Tibial nerve (tissue), 4 donors: ENCODE measurements at regions not wholly inside any gene's neighbourhood (a gene's known extent, or its start where the extent isn't known, plus 50 kb on each side); places are given as distances from the start of the nearest gene placed in this dataset.

Experiments
- DNase-seq, 2 donors: peaks; one replicate each; pipeline ENCODE4 v3.0.0-alpha.2; 2019; ENCODE audit warnings: low spot score in 2 of 2
- H3K27ac ChIP-seq, 4 donors: fragments of 200-600 bp; sonication (generic) in 3 of 4; one replicate each; pipeline ENCODE4 v1.5.1; 2017 to 2019; ENCODE audit warnings: mild to moderate bottlenecking in 1 of 4
- H3K27me3 ChIP-seq, 2 donors: fragments of 200-600 bp; sonication (generic) in 1 of 2; one replicate each; pipeline versions ENCODE4 v1.5.1 to v1.6.0; 2017 to 2019
- H3K36me3 ChIP-seq, 3 donors: fragments of 200-600 bp; sonication (generic); one replicate each; pipeline ENCODE4 v1.5.1; 2018 to 2019
- H3K4me1 ChIP-seq, 4 donors: fragments of 200-600 bp; sonication (generic) in 3 of 4; one replicate each; pipeline ENCODE4 v1.5.1; 2017 to 2019
- H3K4me3 ChIP-seq, 4 donors: fragments of 200-600 bp; sonication (generic) in 3 of 4; one replicate each; pipeline ENCODE4 v1.5.1; 2017 to 2019; ENCODE audit warnings: mild to moderate bottlenecking in 1 of 4, moderate library complexity in 1 of 4
- H3K9me3 ChIP-seq, 4 donors: fragments of 200-600 bp; sonication (generic) in 3 of 4; one replicate each; pipeline ENCODE4 v1.5.1; 2017 to 2019
- EP300 ChIP-seq, 2 donors: sonication (generic); formaldehyde crosslinking; IDR thresholded peaks; one replicate each; pipeline ENCODE4 v1.6.1; 2017; ENCODE audit warnings: antibody characterized with exemption in 2 of 2, mild to moderate bottlenecking in 1 of 2
- POLR2A ChIP-seq, 2 donors: fragments of 450-650 bp; IDR thresholded peaks; one replicate each; pipeline ENCODE4 v1.6.1; 2017; ENCODE audit warnings: antibody characterized with exemption in 2 of 2, mild to moderate bottlenecking in 2 of 2, moderate library complexity in 2 of 2
- WGBS, 2 donors: methylation state at CpG; one replicate each; pipeline ENCODE4 v1.1.5; 2018; 5-methylcytosine and 5-hydroxymethylcytosine counted together
- TF ChIP-seq, protein P1 (sequence below), 5 experiments: fragments of 200-600 bp in 3 of 5; fragments of 450-650 bp in 2 of 5; sonication (generic) in 3 of 5; IDR thresholded peaks; one replicate each; pipeline ENCODE4 v1.5.1; 2016 to 2019; ENCODE audit warnings: antibody characterized with exemption in 5 of 5, mild to moderate bottlenecking in 3 of 5, moderate library complexity in 2 of 5

DNA sequence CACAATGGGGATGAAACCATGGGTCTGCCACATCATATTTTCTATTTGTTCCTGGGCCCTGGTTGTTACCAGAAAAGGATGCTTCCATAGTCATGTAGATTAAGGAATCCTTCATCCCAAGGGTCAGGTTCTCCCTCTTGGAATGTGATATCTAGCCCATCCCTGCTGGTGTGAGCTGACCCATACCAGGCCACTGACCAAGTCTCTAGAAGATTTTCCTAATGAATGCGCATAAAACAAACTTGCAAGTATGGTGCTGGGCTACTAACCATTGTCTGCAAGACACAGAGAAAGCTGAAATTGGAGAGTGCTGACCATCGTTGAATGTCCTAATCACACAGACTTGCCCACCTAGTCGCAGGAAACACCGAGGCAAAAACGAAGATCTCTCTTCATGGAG lies 972.6 kb downstream of the EFNA5 start:
- Histone ChIP-seq H3K9me3 (no peaks in the 10 kb centered on the region), H3K36me3 (no peaks in the 10 kb centered on the region), H3K4me3 (no peak overlapping the region), H3K4me1 (no peaks in the 10 kb centered on the region), H3K27me3 (no peaks in the 10 kb centered on the region), H3K27ac (no peak overlapping the region)
- TF ChIP-seq, protein P1, sequence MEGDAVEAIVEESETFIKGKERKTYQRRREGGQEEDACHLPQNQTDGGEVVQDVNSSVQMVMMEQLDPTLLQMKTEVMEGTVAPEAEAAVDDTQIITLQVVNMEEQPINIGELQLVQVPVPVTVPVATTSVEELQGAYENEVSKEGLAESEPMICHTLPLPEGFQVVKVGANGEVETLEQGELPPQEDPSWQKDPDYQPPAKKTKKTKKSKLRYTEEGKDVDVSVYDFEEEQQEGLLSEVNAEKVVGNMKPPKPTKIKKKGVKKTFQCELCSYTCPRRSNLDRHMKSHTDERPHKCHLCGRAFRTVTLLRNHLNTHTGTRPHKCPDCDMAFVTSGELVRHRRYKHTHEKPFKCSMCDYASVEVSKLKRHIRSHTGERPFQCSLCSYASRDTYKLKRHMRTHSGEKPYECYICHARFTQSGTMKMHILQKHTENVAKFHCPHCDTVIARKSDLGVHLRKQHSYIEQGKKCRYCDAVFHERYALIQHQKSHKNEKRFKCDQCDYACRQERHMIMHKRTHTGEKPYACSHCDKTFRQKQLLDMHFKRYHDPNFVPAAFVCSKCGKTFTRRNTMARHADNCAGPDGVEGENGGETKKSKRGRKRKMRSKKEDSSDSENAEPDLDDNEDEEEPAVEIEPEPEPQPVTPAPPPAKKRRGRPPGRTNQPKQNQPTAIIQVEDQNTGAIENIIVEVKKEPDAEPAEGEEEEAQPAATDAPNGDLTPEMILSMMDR (IDR thresholded peaks at IDR 0.05), result no peak
- TF ChIP-seq EP300 (IDR thresholded peaks at IDR 0.05), result no peak
- TF ChIP-seq POLR2A (IDR thresholded peaks at IDR 0.05), result no peak
- DNase-seq, result no peak
- WGBS, 2 donors, result 91 to 94% methylated on average over 5 of the region's 5 CpGs

DNA sequence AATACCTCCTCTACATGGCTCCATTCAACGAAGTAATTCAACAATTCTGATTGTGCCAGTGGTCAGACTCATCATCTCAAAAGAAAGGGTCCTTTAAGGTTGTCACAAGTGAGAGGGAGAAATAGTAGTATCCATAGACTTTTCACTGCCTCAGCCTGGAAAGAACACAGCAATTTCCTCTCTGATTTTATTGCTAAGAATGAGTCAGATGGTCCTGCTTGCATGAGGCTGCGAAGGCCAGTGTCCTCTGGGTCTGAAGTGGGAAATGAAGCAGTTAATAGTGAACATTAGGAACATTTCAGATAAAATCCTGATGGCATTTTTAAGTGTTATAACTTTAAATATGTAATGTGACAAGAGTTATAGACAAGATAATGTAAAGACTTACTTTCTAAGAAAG lies 979.0 kb downstream of the EFNA5 start:
- TF ChIP-seq EP300 (IDR thresholded peaks at IDR 0.05) (no peak), POLR2A (IDR thresholded peaks at IDR 0.05) (no peak)
- TF ChIP-seq, protein P1 (IDR thresholded peaks at IDR 0.05), result no peak
- DNase-seq, result no peak
- H3K4me1 ChIP-seq, result no peaks in the 10 kb centered on the region
- H3K9me3 ChIP-seq, result no peaks in the 10 kb centered on the region
- no peak overlapping the region for H3K27ac ChIP-seq
- H3K4me3 ChIP-seq, result no peak overlapping the region
- H3K27me3 ChIP-seq, result no peaks in the 10 kb centered on the region
- 45 to 48% methylated on average over 2 of the region's 2 CpGs for WGBS, 2 donors
- H3K36me3 ChIP-seq, result no peaks in the 10 kb centered on the region

DNA sequence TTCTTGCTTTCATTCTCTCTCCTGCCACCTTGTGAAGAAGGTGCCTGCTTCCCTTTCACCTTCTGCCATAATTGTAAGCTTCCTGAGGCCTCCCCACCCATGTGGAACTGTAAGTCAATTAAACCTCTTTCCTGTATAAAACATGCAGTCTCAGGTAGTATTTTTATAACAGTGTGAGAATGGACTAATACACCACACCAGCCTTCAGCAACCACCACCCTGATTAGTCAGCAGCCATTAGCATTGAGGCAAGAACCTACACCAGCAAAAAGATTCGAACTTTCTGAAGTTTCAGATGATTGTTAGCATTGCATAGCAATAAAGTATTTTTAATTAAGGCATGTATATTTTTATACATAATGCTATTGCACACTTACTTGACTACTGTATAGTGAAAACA lies 980.2 kb downstream of the EFNA5 start:
- DNase-seq, result no peak
- Histone ChIP-seq H3K9me3 (no peaks in the 10 kb centered on the region), H3K36me3 (no peaks in the 10 kb centered on the region), H3K27ac (no peak overlapping the region), H3K4me1 (no peaks in the 10 kb centered on the region), H3K27me3 (no peaks in the 10 kb centered on the region), H3K4me3 (no peak overlapping the region)
- TF ChIP-seq EP300 (IDR thresholded peaks at IDR 0.05) (no peak), POLR2A (IDR thresholded peaks at IDR 0.05) (no peak)
- TF ChIP-seq, protein P1 (IDR thresholded peaks at IDR 0.05), result no peak
- WGBS, 2 donors, result 0 to 90% methylated on average over 1 of the region's 1 CpG

DNA sequence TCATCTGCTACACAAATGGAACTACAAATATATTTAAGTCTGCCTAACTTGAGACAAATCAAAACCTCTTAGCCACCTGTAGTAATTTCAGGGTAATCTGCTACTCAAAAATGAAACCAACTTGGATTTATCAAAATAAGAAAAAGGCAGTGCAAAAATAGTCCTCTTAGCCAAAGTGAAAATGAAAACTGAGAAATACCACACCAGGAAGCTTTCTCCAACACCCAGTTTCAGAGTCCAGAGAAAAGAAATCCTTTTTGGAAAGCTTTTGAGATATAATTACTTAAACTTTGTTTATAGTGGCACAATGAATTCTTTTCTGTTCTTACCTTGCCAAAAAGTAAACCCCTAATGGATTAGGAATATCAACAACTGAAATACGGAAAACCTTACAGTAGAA lies 990.4 kb downstream of the EFNA5 start:
- Histone ChIP-seq H3K4me3 (peak overlapping the region in 1 of 4 donors; percentile 33), H3K9me3 (no peaks in the 10 kb centered on the region), H3K27ac (peak overlapping the region in 2 of 4 donors; percentile 52 to 57), H3K4me1 (peaks cover 0 to 8% (median 0%) of the 10 kb centered on the region in 4 donors), H3K36me3 (no peaks in the 10 kb centered on the region), H3K27me3 (no peaks in the 10 kb centered on the region)
- WGBS, 2 donors, result 21 to 30% methylated on average over 1 of the region's 1 CpG
- no peak for DNase-seq
- TF ChIP-seq POLR2A (IDR thresholded peaks at IDR 0.05), result no peak
- no peak for TF ChIP-seq EP300 (IDR thresholded peaks at IDR 0.05)
- TF ChIP-seq, protein P1 (IDR thresholded peaks at IDR 0.05), result no peak

DNA sequence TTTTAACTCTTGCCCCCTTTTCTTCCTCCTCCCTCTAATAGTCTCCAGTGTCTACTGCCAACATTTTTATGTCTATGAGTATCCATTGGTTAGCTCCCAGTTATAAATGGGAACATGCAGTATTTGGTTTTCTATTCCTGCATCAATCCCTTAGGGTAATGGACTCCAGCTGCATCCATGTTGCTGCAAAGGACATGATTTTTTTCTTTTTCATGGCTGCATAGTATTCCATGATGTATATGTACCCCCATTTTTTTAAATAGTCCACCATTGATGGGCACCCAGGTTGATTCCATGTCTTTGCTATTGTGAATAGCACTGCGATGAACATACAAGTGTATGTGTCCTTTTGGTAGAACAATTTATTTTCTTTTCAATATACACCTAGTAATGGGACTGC lies 993.7 kb downstream of the EFNA5 start:
- H3K4me1 ChIP-seq, result peaks cover 0 to 8% (median 0%) of the 10 kb centered on the region in 4 donors
- TF ChIP-seq POLR2A (IDR thresholded peaks at IDR 0.05) (no peak), EP300 (IDR thresholded peaks at IDR 0.05) (no peak)
- TF ChIP-seq, protein P1 (IDR thresholded peaks at IDR 0.05), result no peak
- no peak overlapping the region for H3K4me3 ChIP-seq
- 100% methylated on average over 1 of the region's 1 CpG for WGBS, 2 donors
- H3K9me3 ChIP-seq, result no peaks in the 10 kb centered on the region
- H3K36me3 ChIP-seq, result no peaks in the 10 kb centered on the region
- DNase-seq, result no peak
- no peaks in the 10 kb centered on the region for H3K27me3 ChIP-seq
- H3K27ac ChIP-seq, result no peak overlapping the region
